LNCaP clone FGC (cell line): ENCODE measurements at regions not wholly inside any gene's neighbourhood (a gene's known extent, or its start where the extent isn't known, plus 50 kb on each side); places are given as distances from the start of the nearest gene placed in this dataset.

Experiments
- DNase-seq: peaks from one replicate; pipeline ENCODE4 v3.0.0-alpha.2; 2011; ENCODE audit warnings: low read depth
- H3K4me3 ChIP-seq: 2 replicates; pipeline ENCODE4 v1.5.1; 2011; ENCODE audit warnings: mild to moderate bottlenecking, low read depth, low read length, control low read depth
- CTCF ChIP-seq: IDR thresholded peaks from 2 replicates; pipeline ENCODE4 v1.5.1; 2012; ENCODE audit warnings: mild to moderate bottlenecking; ENCODE audit not compliant: control insufficient read depth, insufficient read depth; ENCODE audit errors: extremely low read depth

DNA sequence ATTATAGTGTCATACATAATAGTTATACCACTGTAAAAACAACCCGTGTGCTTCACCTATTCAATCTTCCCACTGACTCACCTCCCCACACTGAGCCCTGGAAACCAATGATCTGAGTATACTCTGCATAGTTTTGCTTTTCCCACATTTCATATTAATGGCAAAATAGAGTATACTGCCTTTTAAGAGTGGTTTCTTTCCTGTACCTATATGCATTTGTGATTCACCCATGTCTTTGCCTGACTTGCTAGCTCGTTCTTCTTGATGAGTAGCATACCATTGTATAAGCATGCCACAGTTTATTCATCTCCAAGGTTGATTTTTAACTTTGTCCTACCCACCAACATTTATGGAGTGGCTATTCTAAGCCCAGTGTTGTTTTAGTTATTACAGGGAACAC is 686.4 kb downstream of the PLCL1 start:
- TF ChIP-seq CTCF, result no peak
- no peak for DNase-seq
- H3K4me3 ChIP-seq, result no peak overlapping the region

DNA sequence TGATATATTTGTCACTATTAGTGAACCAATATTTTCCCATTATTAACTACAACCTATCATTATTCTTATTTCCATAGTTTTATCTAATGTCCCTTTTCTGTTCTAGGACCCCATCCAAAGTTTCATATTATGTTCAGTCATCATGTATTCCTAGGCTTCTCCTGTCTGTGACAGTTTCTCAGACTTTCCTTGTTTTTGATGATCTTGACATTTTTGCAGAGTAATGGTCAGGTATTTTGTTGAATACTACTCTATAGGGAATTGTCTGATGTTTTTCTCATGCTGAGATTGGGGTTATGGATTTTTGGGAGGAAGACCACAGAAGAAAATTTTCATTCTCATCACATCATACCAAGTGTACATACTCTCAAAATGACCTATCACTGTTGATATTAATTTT is 684.6 kb downstream of the PLCL1 start:
- no peak overlapping the region for H3K4me3 ChIP-seq
- DNase-seq, result no peak
- TF ChIP-seq CTCF, result no peak

DNA sequence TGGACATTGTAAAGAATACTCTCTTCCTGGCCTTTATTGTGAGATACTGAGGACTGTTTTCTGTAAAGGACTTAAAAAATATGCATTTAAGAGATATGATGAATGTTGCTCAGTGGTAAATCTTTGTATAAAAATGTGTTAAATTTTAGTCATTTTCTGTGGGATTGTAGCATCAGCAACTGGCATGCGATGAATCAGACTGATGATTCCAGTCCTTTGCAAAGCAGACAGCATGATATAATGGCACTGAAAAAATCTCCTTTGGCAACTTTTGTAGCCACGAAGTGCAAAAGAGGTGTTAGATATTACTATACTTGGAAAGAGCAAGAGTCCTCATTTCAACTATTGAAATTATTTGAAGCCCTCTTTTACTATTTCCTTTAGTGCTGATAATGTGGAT is 678.7 kb downstream of the PLCL1 start:
- DNase-seq, result no peak
- TF ChIP-seq CTCF, result no peak

DNA sequence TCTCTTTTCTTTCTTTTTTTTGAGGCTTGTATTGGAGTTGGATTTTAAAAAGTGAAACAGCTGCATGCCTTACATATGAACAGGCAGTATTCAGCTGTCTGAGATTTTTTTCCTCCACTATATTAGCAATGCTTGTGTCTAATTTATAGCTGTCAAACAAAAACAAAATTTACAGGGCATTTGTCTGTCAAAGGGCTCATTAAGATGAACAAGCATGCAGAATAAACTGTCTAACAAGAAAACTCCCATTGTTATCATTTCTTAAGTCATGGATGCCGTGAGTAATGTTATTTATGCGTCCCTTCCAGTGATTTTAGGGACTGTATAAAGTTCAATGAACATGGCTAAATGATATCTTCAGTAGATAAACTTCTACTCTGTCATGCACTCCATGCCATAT is 674.7 kb downstream of the PLCL1 start:
- DNase-seq, result no peak
- TF ChIP-seq CTCF, result no peak

More for the DNA sequence above, 678.7 kb downstream of the PLCL1 start:
- no peak overlapping the region for H3K4me3 ChIP-seq

GRCh38 chr2:198478361-198478760 is 674.0 kb downstream of the PLCL1 start:
- no peak for TF ChIP-seq CTCF
- DNase-seq, result no peak
- H3K4me3 ChIP-seq, result no peak overlapping the region

More for the DNA sequence above, 674.7 kb downstream of the PLCL1 start:
- no peak overlapping the region for H3K4me3 ChIP-seq

GRCh38 chr2:198476007-198476406 is 671.6 kb downstream of the PLCL1 start:
- no peak overlapping the region for H3K4me3 ChIP-seq
- no peak for DNase-seq
- no peak for TF ChIP-seq CTCF

DNA sequence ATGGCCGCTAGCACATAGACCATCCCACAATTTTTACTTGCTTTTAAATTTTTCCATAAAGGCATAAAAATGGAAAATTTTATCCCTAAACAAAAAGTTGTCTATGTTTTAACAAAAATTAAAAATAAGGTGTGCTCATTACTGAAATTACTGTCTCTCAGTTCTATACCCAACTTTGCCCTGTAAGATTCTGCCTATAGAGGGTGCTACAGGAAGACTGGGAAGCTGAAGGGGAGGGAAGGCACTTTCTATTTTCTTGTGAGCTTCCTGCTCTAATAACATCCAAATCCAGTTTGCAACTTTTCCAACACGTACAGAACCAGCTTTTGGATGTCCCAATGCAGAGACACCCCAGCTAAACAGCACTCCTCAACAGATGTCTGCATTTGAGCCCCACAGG is 666.9 kb downstream of the PLCL1 start:
- H3K4me3 ChIP-seq, result no peak overlapping the region
- no peak for DNase-seq
- 0 out of 2 replicates have a peak, but pooled peaks have one; percentile 24 for TF ChIP-seq CTCF
